RWPE1 (cell line): ENCODE measurements at regions not wholly inside any gene's neighbourhood (a gene's known extent, or its start where the extent isn't known, plus 50 kb on each side); places are given as distances from the start of the nearest gene placed in this dataset.

Experiments
- CTCF ChIA-PET: fragments of 350-600 bp; sonication (Branson Sonifier 250); formaldehyde crosslinking; extraction: SDS; loops from one replicate; lab custom pipeline; 2021; lab: Yijun Ruan, JAX
- POLR2A ChIA-PET: fragments of 400-600 bp; formaldehyde crosslinking; extraction: SDS; loops from one replicate; lab custom pipeline; 2020; ENCODE audit warnings: antibody characterized with exemption; ENCODE audit not compliant: low non-redundant PET; lab: Yijun Ruan, JAX
- DNase-seq: peaks from one replicate; pipeline ENCODE4 v3.0.0; 2012; ENCODE audit warnings: low spot score
- H3K27ac ChIP-seq: fragments of 450-650 bp; 2 replicates; pipeline ENCODE4 v1.5.1; 2017
- CTCF ChIP-seq: fragments of 450-650 bp; conservative IDR thresholded peaks from 2 replicates; pipeline ENCODE4 v1.5.1; 2017; ENCODE audit warnings: low read depth, mild to moderate bottlenecking

- no peak for TF ChIP-seq CTCF
- POLR2A ChIA-PET = no interaction called here
- no peak for DNase-seq
- CTCF ChIA-PET = no interaction called here
- H3K27ac ChIP-seq = no peak overlapping the region
Measured at GRCh38 chrX:142549923-142550322, 344.8 kb upstream of the MAGEC2 start.

GRCh38 chrX:142505839-142506238, 300.7 kb upstream of the MAGEC2 start:
- CTCF ChIA-PET = no interaction called here
- POLR2A ChIA-PET = no interaction called here
- H3K27ac ChIP-seq = no peak overlapping the region
- TF ChIP-seq CTCF = no peak
- DNase-seq = no peak

GRCh38 chrX:142503967-142504643, 299.0 kb upstream of the MAGEC2 start:
- DNase-seq = no peak
- TF ChIP-seq CTCF = no peak
- H3K27ac ChIP-seq = no peak overlapping the region
- CTCF ChIA-PET = no interaction called here
- POLR2A ChIA-PET = no interaction called here

GRCh38 chrX:142502441-142502840, 297.4 kb upstream of the MAGEC2 start:
- DNase-seq = no peak
- ChIA-PET POLR2A (no interaction called here), CTCF (no interaction called here)

GRCh38 chrX:142499992-142500391, 294.9 kb upstream of the MAGEC2 start:
- CTCF ChIA-PET = no interaction called here
- POLR2A ChIA-PET = no interaction called here
- H3K27ac ChIP-seq = no peak overlapping the region
- DNase-seq = no peak
- no peak for TF ChIP-seq CTCF

More at GRCh38 chrX:142502441-142502840, 297.4 kb upstream of the MAGEC2 start:
- TF ChIP-seq CTCF = no peak
- no peak overlapping the region for H3K27ac ChIP-seq

- no peak overlapping the region for H3K27ac ChIP-seq
- CTCF ChIA-PET = no interaction called here
- no peak for DNase-seq
- POLR2A ChIA-PET = no interaction called here
- TF ChIP-seq CTCF = no peak
Measured at GRCh38 chrX:142483965-142484364, 278.9 kb upstream of the MAGEC2 start.

GRCh38 chrX:142446349-142446748, 241.3 kb upstream of the MAGEC2 start:
- H3K27ac ChIP-seq = no peak overlapping the region
- TF ChIP-seq CTCF = no peak
- ChIA-PET POLR2A (no interaction called here), CTCF (no interaction called here)
- no peak for DNase-seq
